WERI-Rb-1 (cell line): ENCODE measurements at regions not wholly inside any gene's neighbourhood (a gene's known extent, or its start where the extent isn't known, plus 50 kb on each side); places are given as distances from the start of the nearest gene placed in this dataset.
"Not testable (repeated sequence)": the region's sequence is repeated elsewhere in the genome, so short reads cannot be mapped to it uniquely, and the experiment has no call there.

Experiments used
- DNase-seq: peaks from one replicate; pipeline ENCODE4 v3.0.0-alpha.2; 2020
- H3K27ac ChIP-seq: fragments of 250-450 bp; sonication (Bioruptor Pico); 2 replicates; pipeline ENCODE4 v1.5.1; 2020; ENCODE audit warnings: mild to moderate bottlenecking, moderate library complexity
- H3K27me3 ChIP-seq: fragments of 250-450 bp; sonication (Bioruptor Pico); 2 replicates; pipeline ENCODE4 v1.5.1; 2021; ENCODE audit warnings: mild to moderate bottlenecking, low read depth, moderate library complexity; ENCODE audit not compliant: insufficient read depth, severe bottlenecking
- H3K36me3 ChIP-seq: fragments of 250-450 bp; sonication (Bioruptor Pico); 2 replicates; pipeline ENCODE4 v1.5.1; 2020; ENCODE audit warnings: mild to moderate bottlenecking, moderate library complexity
- H3K4me3 ChIP-seq: 2 replicates; pipeline ENCODE4 v1.5.1; 2011; ENCODE audit warnings: low read depth, mild to moderate bottlenecking, control low read depth, low read length
- H3K9me3 ChIP-seq: fragments of 250-450 bp; sonication (Bioruptor Pico); 2 replicates; pipeline ENCODE4 v1.5.1; 2021; ENCODE audit warnings: mild to moderate bottlenecking, moderate library complexity; ENCODE audit not compliant: severe bottlenecking
- TF ChIP-seq, protein P1 (sequence below): IDR thresholded peaks from 2 replicates; pipeline ENCODE4 v1.5.1; 2011; ENCODE audit warnings: low read depth, mild to moderate bottlenecking, control low read depth, inconsistent platforms, low read length

GRCh38 chr16:25366078-25366477 lies 108.4 kb upstream of the ZKSCAN2 start:
- TF ChIP-seq, protein P1, sequence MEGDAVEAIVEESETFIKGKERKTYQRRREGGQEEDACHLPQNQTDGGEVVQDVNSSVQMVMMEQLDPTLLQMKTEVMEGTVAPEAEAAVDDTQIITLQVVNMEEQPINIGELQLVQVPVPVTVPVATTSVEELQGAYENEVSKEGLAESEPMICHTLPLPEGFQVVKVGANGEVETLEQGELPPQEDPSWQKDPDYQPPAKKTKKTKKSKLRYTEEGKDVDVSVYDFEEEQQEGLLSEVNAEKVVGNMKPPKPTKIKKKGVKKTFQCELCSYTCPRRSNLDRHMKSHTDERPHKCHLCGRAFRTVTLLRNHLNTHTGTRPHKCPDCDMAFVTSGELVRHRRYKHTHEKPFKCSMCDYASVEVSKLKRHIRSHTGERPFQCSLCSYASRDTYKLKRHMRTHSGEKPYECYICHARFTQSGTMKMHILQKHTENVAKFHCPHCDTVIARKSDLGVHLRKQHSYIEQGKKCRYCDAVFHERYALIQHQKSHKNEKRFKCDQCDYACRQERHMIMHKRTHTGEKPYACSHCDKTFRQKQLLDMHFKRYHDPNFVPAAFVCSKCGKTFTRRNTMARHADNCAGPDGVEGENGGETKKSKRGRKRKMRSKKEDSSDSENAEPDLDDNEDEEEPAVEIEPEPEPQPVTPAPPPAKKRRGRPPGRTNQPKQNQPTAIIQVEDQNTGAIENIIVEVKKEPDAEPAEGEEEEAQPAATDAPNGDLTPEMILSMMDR: peak; percentile 32; the same call in 1 of the 2 replicates
- DNase-seq: no peak
- H3K9me3 ChIP-seq: no peaks in the 10 kb centered on the region
- H3K27me3 ChIP-seq: no peaks in the 10 kb centered on the region
- H3K27ac ChIP-seq: no peak overlapping the region
- H3K36me3 ChIP-seq: no peaks in the 10 kb centered on the region
- no peak overlapping the region for H3K4me3 ChIP-seq

- not testable (repeated sequence) for H3K9me3 ChIP-seq, H3K4me3 ChIP-seq, H3K27ac ChIP-seq, DNase-seq, H3K27me3 ChIP-seq, H3K36me3 ChIP-seq
These were observed 101.9 kb upstream of the ZKSCAN2 start for GRCh38 chr16:25359516-25359915.

DNA sequence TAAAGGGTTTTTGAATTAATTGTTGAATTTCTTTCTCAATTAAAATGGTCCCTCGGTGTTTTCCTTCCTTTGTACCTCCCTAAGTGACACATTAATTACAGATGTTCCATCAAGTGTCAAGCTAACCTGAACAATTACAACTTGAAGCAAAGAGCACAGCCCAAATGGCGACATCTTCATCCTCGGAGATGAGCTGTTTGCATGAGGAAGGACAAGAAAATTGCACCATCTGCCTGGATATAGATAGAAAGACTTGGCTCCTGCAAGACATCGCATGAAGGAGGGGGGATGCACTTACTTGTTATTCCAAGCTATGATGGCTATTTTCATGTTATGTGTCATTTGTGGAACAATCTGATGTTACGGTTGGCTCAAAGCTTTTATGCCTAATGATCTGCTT lies 86.4 kb upstream of the ZKSCAN2 start:
- Histone ChIP-seq H3K36me3 (no peaks in the 10 kb centered on the region), H3K27ac (no peak overlapping the region), H3K4me3 (no peak overlapping the region), H3K9me3 (no peaks in the 10 kb centered on the region), H3K27me3 (no peaks in the 10 kb centered on the region)
- TF ChIP-seq, protein P1: no peak
- no peak for DNase-seq

DNA sequence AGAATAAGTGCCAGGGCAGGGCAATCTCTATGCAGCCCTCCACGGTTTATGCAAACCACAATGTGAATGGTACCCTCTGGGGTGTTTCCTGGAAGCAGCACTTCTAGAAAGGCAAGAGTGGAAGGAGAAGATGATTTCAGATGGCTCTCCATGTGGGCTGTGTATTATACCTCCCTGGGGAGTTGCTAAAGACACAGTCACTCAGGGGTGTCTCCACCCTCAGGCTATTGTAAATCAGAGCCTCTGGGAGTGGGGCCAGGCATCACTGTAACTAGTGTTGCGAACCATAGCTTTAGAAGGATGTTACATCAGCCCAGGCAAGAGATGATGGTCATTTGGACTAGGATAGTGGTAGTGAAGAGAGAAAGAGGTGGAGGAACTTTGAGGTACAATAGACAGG lies 83.3 kb upstream of the ZKSCAN2 start:
- no peaks in the 10 kb centered on the region for H3K27me3 ChIP-seq

GRCh38 chr16:25317732-25318316 lies 60.2 kb upstream of the ZKSCAN2 start:
- no peaks in the 10 kb centered on the region for H3K36me3 ChIP-seq
- H3K9me3 ChIP-seq: no peaks in the 10 kb centered on the region
- no peak overlapping the region for H3K4me3 ChIP-seq
- no peak for DNase-seq
- H3K27me3 ChIP-seq: no peaks in the 10 kb centered on the region
- TF ChIP-seq, protein P1: no peak
- no peak overlapping the region for H3K27ac ChIP-seq

More for the DNA sequence above, 83.3 kb upstream of the ZKSCAN2 start:
- no peak overlapping the region for H3K27ac ChIP-seq
- no peaks in the 10 kb centered on the region for H3K36me3 ChIP-seq
- no peak overlapping the region for H3K4me3 ChIP-seq
- no peaks in the 10 kb centered on the region for H3K9me3 ChIP-seq
- DNase-seq: no peak
- TF ChIP-seq, protein P1: no peak

DNA sequence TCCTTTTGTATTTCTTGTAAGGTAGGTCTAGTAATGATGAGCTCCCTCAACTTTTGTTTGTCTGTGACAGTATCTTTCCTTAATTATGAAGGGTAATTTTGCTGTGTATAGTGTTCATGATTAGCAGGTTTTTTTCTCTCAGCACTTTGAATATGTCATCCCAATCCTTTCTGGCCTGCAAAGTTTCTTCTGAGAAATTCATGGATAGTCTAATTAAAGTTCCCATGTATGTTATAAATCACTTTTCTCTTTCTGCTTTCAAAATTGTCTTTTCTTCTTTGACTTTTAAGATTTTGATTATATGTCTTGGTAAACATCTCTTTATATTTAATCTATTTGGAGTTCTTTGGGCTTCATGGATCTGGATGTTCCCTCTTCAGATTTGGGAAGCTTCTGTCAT lies 54.3 kb upstream of the ZKSCAN2 start:
- H3K27ac ChIP-seq: no peak overlapping the region

More for the DNA sequence above, 54.3 kb upstream of the ZKSCAN2 start:
- no peaks in the 10 kb centered on the region for H3K36me3 ChIP-seq
- no peaks in the 10 kb centered on the region for H3K27me3 ChIP-seq
- no peak overlapping the region for H3K4me3 ChIP-seq
- DNase-seq: no peak
- TF ChIP-seq, protein P1: no peak
- H3K9me3 ChIP-seq: no peaks in the 10 kb centered on the region
